RWPE2 (cell line): ENCODE measurements at regions not wholly inside any gene's neighbourhood (a gene's known extent, or its start where the extent isn't known, plus 50 kb on each side); places are given as distances from the start of the nearest gene placed in this dataset.

Experiments
- ATAC-seq: fragments of 200-7000 bp; cut with Tn5 transposase; 3 replicates; pipeline ENCODE4 v1.9.1; 2021; ENCODE audit warnings: low read depth
- DNase-seq: peaks from one replicate; pipeline ENCODE4 v3.0.0-alpha.2; 2020; ENCODE audit warnings: low spot score
- H3K27ac ChIP-seq: fragments of 450-650 bp; 2 replicates; pipeline ENCODE4 v1.5.1; 2017; ENCODE audit warnings: mild to moderate bottlenecking; ENCODE audit not compliant: poor library complexity, severe bottlenecking
- H3K27me3 ChIP-seq: fragments of 250-450 bp; sonication (Bioruptor Pico); 2 replicates; pipeline ENCODE4 v1.5.1; 2021; ENCODE audit warnings: mild to moderate bottlenecking, moderate library complexity; ENCODE audit not compliant: insufficient read depth, poor library complexity, severe bottlenecking
- H3K36me3 ChIP-seq: fragments of 250-450 bp; sonication (Bioruptor Pico); 2 replicates; pipeline ENCODE4 v1.5.1; 2020; ENCODE audit warnings: low read depth, mild to moderate bottlenecking, moderate library complexity
- H3K4me1 ChIP-seq: fragments of 250-450 bp; sonication (Bioruptor Pico); 2 replicates; pipeline ENCODE4 v1.5.1; 2021; ENCODE audit warnings: mild to moderate bottlenecking, moderate library complexity; ENCODE audit not compliant: insufficient read depth, poor library complexity, severe bottlenecking
- H3K4me3 ChIP-seq: fragments of 250-450 bp; sonication (Bioruptor Pico); 2 replicates; pipeline ENCODE4 v1.5.1; 2021; ENCODE audit warnings: mild to moderate bottlenecking, moderate library complexity; ENCODE audit not compliant: severe bottlenecking
- H3K9me3 ChIP-seq: fragments of 250-450 bp; sonication (Bioruptor Pico); 2 replicates; pipeline ENCODE4 v1.5.1; 2021; ENCODE audit warnings: mild to moderate bottlenecking, moderate library complexity; ENCODE audit not compliant: severe bottlenecking
- CTCF ChIP-seq: fragments of 450-650 bp; IDR thresholded peaks from one replicate; pipeline ENCODE4 v1.5.1; 2017; ENCODE audit warnings: mild to moderate bottlenecking, moderate library complexity; ENCODE audit not compliant: poor library complexity, severe bottlenecking

DNA sequence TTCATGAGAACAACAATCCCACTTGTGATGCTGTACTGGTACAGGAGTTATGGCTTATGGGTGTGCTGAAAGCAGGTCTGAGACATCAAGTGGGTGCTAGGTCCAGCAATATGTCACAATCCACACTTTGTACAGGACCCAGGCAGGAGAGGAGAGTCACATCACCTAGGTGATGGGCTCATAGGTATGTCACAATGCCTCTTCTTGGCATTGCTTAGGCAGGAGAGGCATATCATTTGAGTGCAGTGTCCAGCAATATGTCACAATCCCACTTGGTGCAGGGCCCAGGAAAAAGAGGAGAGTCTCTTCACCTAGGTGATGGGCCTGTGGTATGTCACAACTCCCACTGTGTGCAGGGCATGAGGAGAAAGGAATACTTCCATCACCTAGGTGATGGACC, 2110.0 kb downstream of the TP53TG3F start:
- H3K4me1 ChIP-seq, result no peaks in the 10 kb centered on the region
- no peak for TF ChIP-seq CTCF
- H3K27me3 ChIP-seq, result no peaks in the 10 kb centered on the region
- H3K27ac ChIP-seq, result no peak overlapping the region
- H3K36me3 ChIP-seq, result no peaks in the 10 kb centered on the region
- no peak for ATAC-seq
- peaks cover 3% of the 10 kb centered on the region for H3K9me3 ChIP-seq
- H3K4me3 ChIP-seq, result no peak overlapping the region
- DNase-seq, result no peak

DNA sequence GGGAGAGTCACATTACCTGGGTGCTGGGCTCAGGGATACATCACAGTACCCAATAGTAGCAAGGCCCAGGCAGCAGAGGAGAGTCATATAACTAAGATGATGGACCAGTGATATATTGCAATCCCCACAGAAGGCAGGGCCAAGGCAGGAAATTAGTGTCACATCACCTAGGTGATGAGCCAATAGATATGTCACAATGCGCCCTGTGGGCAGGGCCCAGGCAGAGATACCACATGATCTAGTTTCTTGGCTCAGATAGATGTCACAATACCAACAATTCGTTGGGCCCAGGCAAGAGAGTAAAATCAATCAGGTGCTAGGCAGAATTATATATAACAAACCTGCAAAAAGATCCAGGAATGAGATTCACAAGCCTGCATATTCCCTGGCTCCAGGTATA, 2111.5 kb downstream of the TP53TG3F start:
- no peak for TF ChIP-seq CTCF
- Histone ChIP-seq H3K36me3 (no peaks in the 10 kb centered on the region), H3K27me3 (no peaks in the 10 kb centered on the region), H3K4me3 (no peak overlapping the region), H3K9me3 (peaks cover 3% of the 10 kb centered on the region), H3K27ac (no peak overlapping the region), H3K4me1 (no peaks in the 10 kb centered on the region)
- no peak for ATAC-seq
- DNase-seq, result no peak

DNA sequence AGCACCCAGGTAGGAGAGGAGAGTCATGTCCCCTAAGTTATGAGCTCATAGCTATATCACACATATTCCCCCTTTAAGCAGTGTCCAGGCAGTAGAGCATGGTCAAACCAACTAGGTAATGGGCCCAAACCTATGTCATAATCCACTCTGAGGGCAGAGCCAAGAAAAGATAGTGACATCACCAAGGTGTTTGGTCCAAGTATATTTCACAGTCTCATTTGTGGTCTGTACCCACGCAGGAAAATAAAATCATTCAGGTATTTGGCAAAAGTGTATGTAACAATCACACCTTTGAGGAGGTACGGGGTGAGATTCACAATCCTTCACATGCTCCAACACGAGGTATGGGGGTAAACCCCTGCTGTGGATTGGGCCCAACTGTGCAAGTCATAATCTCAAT, 2112.8 kb downstream of the TP53TG3F start:
- no peak overlapping the region for H3K4me3 ChIP-seq
- no peaks in the 10 kb centered on the region for H3K4me1 ChIP-seq
- no peaks in the 10 kb centered on the region for H3K36me3 ChIP-seq
- no peak for TF ChIP-seq CTCF
- ATAC-seq (no peak), DNase-seq (no peak)
- no peaks in the 10 kb centered on the region for H3K27me3 ChIP-seq
- no peak overlapping the region for H3K27ac ChIP-seq
- H3K9me3 ChIP-seq, result peaks cover 3% of the 10 kb centered on the region

GRCh38 chr16:35573407-35573806, 2114.0 kb downstream of the TP53TG3F start:
- TF ChIP-seq CTCF, result no peak
- Histone ChIP-seq H3K27ac (no peak overlapping the region), H3K9me3 (peaks cover 3% of the 10 kb centered on the region), H3K27me3 (no peaks in the 10 kb centered on the region), H3K36me3 (no peaks in the 10 kb centered on the region), H3K4me3 (no peak overlapping the region), H3K4me1 (no peaks in the 10 kb centered on the region)
- ATAC-seq (no peak), DNase-seq (no peak)

DNA sequence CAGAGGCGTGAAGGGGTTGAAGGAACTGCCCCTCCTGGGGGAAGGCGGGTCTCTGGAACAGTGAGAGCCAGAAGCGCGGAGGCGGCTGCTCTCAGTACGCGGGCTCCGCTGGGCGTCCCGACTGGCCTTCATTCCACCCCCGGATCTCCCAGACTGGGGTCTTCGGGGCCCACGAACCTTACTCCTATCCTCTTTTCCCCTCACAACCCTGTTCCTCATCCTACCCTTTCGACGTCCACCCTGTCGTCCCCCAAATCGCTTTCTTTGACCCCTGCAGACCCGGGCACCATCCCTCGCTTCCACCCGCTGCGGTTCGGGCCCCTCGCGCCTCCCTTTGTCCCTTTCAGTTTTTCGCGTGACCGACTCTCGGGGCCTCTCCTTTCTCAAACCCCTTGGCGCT, 2114.6 kb downstream of the TP53TG3F start:
- Histone ChIP-seq H3K4me1 (no peaks in the 10 kb centered on the region), H3K36me3 (no peaks in the 10 kb centered on the region), H3K9me3 (peaks cover 3% of the 10 kb centered on the region), H3K27me3 (no peaks in the 10 kb centered on the region), H3K27ac (no peak overlapping the region), H3K4me3 (no peak overlapping the region)
- ATAC-seq (no peak), DNase-seq (no peak)
- no peak for TF ChIP-seq CTCF
